ENCODE measurements at regions not wholly inside any gene's neighbourhood (a gene's known extent, or its start where the extent isn't known, plus 50 kb on each side); places are given as distances from the start of the nearest gene placed in this dataset.

DNA sequence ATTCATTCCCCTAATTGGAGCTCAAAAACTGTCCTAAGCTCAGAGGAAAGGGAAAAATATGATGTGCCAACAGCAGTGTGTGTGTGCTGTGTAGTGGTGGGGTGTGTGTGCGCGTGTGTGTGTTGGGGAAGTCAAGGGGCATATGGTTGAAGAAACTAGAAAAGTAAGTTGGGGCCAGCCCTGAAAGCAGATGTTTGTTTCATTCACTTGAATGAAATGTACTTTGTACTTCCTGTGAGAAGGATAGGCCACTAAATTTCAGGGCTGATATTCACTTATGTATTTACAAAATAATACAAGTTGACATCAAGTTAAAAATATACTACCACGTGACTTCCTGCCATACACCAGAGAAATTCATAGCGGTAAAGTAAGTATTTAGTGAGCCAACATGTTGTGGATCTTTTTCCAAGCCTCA is 151.3 kb upstream of the JADE1 start:
- TF ChIP-seq CTCF (IDR thresholded peaks at IDR 0.05; ENCODE audit: control insufficient read depth, insufficient read depth, low read depth, low read length, missing control alignments): no peak
- no peak for DNase-seq (ENCODE audit: low read depth)
- H3K4me3 ChIP-seq (ENCODE audit: control insufficient read depth, low read depth, low read length): no peak overlapping the region

- no peak overlapping the region for H3K4me3 ChIP-seq (ENCODE audit: control insufficient read depth, low read depth, low read length)
- no peak for TF ChIP-seq CTCF (IDR thresholded peaks at IDR 0.05; ENCODE audit: control insufficient read depth, insufficient read depth, low read depth, low read length, missing control alignments)
- DNase-seq (ENCODE audit: low read depth): no peak
Measured at GRCh38 chr4:128657638-128658037, 151.9 kb upstream of the JADE1 start.

DNA sequence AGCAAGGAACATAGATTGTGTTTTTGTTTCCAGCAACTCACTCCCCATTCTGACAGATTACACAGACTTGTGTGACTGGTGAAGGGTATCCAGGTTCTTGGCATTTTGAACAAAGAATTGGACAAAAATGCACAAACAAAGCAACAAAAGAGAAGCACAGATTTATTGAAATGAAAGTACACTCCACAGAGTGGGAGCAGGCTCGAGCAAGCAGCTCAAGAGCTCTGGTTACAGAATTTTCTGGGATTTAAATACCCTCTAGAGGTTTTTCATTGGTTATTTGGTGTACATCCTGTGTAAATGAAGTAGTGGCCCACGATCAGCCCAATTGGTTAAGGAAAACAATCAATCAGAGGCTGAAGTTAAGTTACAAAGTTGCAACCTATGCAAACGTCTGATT is 155.0 kb upstream of the JADE1 start:
- no peak for TF ChIP-seq CTCF (IDR thresholded peaks at IDR 0.05; ENCODE audit: control insufficient read depth, insufficient read depth, low read depth, low read length, missing control alignments)
- DNase-seq (ENCODE audit: low read depth): no peak
- H3K4me3 ChIP-seq (ENCODE audit: control insufficient read depth, low read depth, low read length): no peak overlapping the region

DNA sequence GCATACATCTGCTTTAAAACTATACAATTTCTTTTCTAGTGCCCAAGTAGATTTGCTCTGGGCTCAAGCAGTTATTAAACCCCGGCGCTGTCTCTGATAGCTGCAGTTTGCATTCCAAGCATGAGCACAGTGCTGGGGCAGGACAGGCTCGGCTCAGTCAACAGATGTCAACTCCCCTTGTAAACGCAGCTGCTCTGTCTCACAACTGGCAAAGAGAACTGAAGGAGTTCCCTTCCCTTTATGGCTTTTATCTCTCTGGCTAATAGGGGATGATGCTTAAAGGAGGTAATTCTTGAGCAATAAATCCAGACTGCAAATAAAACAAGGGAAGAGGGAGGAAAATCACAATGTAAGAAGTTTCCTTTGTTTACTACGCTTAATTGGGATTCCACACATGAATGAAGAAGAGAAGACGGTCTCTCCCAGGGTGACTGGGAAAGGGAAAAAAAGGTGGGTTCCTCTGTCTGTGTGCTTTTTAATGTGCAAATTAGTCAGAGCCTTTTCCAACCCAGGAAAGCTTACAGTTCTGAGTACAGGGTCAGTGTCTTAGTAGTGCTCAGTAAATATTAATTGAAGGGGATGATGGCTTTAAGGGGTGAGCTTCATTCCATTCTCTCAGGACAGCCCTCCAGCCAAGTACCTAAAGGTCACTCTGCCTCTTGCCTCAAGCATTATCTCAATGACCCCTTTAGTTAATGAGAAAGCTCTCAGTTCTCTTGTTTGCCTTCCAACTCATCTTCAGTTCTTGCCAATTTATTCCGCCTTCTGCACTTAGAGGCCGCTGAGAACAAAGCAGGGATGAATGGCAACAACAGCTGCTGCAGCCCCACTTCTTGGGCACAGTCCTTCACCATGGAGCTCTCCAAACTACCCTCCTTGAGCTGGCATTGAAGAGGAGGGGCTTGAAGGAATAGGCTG is 155.7 kb upstream of the JADE1 start:
- no peak overlapping the region for H3K4me3 ChIP-seq (ENCODE audit: control insufficient read depth, low read depth, low read length)
- no peak for TF ChIP-seq CTCF (IDR thresholded peaks at IDR 0.05; ENCODE audit: control insufficient read depth, insufficient read depth, low read depth, low read length, missing control alignments)
- no peak for DNase-seq (ENCODE audit: low read depth)

DNA sequence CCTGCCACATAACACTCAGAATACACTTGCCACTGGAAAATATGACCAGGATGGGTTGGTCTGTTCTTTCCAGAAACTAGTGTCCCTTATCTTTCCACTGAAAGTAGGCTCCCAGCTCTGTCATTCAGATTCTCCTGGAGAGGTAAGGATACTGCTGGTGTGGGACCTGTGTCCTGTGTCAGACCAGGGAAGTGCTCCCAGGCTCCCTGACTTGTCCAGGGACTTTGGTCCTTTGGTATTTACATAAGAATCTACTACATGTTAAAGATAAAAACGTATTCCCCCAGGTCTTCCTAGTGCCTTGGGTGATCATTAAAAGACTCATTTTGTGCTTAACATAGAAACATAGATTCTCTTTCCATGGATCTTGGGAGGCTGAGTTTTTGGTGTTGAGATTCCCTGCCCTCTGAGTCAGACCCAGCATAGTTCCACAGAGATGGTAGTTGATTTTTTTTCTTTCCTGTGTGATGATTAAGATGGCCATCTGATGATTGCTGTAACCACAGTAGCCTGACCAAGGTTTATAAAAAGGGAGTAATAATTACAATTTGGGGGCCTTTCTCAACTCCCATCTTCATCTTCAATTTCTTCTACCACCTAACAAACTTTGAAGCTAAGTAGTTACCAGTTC is 159.8 kb upstream of the JADE1 start:
- H3K4me3 ChIP-seq (ENCODE audit: control insufficient read depth, low read depth, low read length): no peak overlapping the region
- DNase-seq (ENCODE audit: low read depth): no peak
- TF ChIP-seq CTCF (IDR thresholded peaks at IDR 0.05; ENCODE audit: control insufficient read depth, insufficient read depth, low read depth, low read length, missing control alignments): no peak

DNA sequence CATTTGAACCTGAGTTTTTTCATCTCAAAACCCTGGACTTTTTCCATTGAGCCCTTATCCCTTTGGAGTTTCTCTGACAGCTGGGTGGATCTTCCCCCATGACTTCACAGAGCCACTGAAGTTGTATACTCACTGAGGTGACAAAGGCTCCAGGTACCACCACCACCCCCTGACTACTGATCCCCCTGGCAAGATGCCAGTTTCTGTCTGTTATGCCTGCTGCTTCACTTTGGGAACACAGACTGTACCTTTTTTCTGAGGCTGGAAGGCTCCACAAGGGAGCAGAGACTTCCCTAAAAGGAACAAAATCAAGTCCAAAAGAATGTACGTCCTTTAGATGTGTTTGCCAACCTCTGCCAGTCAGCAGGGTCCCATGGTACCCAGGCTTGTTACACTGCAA is 160.3 kb upstream of the JADE1 start:
- DNase-seq (ENCODE audit: low read depth): no peak
- H3K4me3 ChIP-seq (ENCODE audit: control insufficient read depth, low read depth, low read length): no peak overlapping the region
- TF ChIP-seq CTCF (IDR thresholded peaks at IDR 0.05; ENCODE audit: control insufficient read depth, insufficient read depth, low read depth, low read length, missing control alignments): no peak

Measured in AG09309 (cell line).